VCaP (cell line): ENCODE measurements at regions not wholly inside any gene's neighbourhood (a gene's known extent, or its start where the extent isn't known, plus 50 kb on each side); places are given as distances from the start of the nearest gene placed in this dataset.

Experiments
- H3K27ac ChIP-seq: fragments of 450-650 bp; 2 replicates; pipeline ENCODE4 v1.5.1; 2017
- CTCF ChIP-seq: fragments of 450-650 bp; conservative IDR thresholded peaks from 2 replicates; pipeline ENCODE4 v1.5.1; 2017; ENCODE audit warnings: mild to moderate bottlenecking, moderate library complexity

GRCh38 chr20:22305381-22305780, 279.0 kb downstream of the FOXA2 start:
- no peak overlapping the region for H3K27ac ChIP-seq
- no peak for TF ChIP-seq CTCF

- TF ChIP-seq CTCF, result 0 out of 2 replicates have a peak, but pooled peaks have one; percentile 9
- no peak overlapping the region for H3K27ac ChIP-seq
These were observed 280.8 kb downstream of the FOXA2 start for GRCh38 chr20:22303523-22303922.

- no peak overlapping the region for H3K27ac ChIP-seq
- TF ChIP-seq CTCF, result no peak
These were observed 282.3 kb downstream of the FOXA2 start for GRCh38 chr20:22302039-22302438.

- no peak for TF ChIP-seq CTCF
- H3K27ac ChIP-seq, result no peak overlapping the region
These were observed 290.5 kb downstream of the FOXA2 start for GRCh38 chr20:22293886-22294285.

- no peak overlapping the region for H3K27ac ChIP-seq
- no peak for TF ChIP-seq CTCF
These were observed 294.9 kb downstream of the FOXA2 start for GRCh38 chr20:22289442-22289841.

- H3K27ac ChIP-seq, result no peak overlapping the region
- TF ChIP-seq CTCF, result no peak
These were observed 295.4 kb downstream of the FOXA2 start for GRCh38 chr20:22288957-22289356.

GRCh38 chr20:22288156-22288555, 296.2 kb downstream of the FOXA2 start:
- H3K27ac ChIP-seq, result no peak overlapping the region
- no peak for TF ChIP-seq CTCF

- TF ChIP-seq CTCF, result no peak
- no peak overlapping the region for H3K27ac ChIP-seq
These were observed 298.8 kb downstream of the FOXA2 start for GRCh38 chr20:22285555-22285954.
